ENCODE measurements at regions not wholly inside any gene's neighbourhood (a gene's known extent, or its start where the extent isn't known, plus 50 kb on each side); places are given as distances from the start of the nearest gene placed in this dataset.

- TF ChIP-seq CTCF (IDR thresholded peaks at IDR 0.05; ENCODE audit: insufficient read depth, low read depth, low read length) (no peak), EZH2 (IDR thresholded peaks at IDR 0.05; ENCODE audit: insufficient read depth, low read length) (no peak)
Observed at GRCh38 chr7:9870674-9871073, 1103.0 kb upstream of the PHF14 start.

Measured in astrocyte (in vitro differentiated cells and primary cell).